SK-N-SH (cell line): ENCODE measurements at regions not wholly inside any gene's neighbourhood (a gene's known extent, or its start where the extent isn't known, plus 50 kb on each side); places are given as distances from the start of the nearest gene placed in this dataset.
"Not testable (repeated sequence)": the region's sequence is repeated elsewhere in the genome, so short reads cannot be mapped to it uniquely, and the experiment has no call there.

Experiments used
- CTCF ChIA-PET: fragments of 300-600, 350-600 bp; formaldehyde crosslinking; extraction: SDS; loops from one replicate; lab custom pipeline; 2021; lab: Yijun Ruan, JAX
- POLR2A ChIA-PET: fragments of 350-600 bp; sonication (Branson Sonifier 250); formaldehyde crosslinking; extraction: SDS; loops from one replicate; lab custom pipeline; 2020; ENCODE audit warnings: antibody characterized with exemption, inconsistent platforms; lab: Yijun Ruan, JAX
- DNase-seq: peaks from one replicate; pipeline ENCODE4 v3.0.0; 2012
- H2AFZ ChIP-seq: fragments of 200-600 bp; sonication (generic); 2 replicates; pipeline ENCODE4 v1.8.1; 2016; ENCODE audit warnings: antibody characterized with exemption, mild to moderate bottlenecking, low read depth
- H3F3A ChIP-seq: fragments of 200-600 bp; sonication (generic); replicated peaks from 2 replicates; pipeline ENCODE3; 2016; ENCODE audit warnings: antibody characterized with exemption, mild to moderate bottlenecking; ENCODE audit not compliant: insufficient read depth
- H3K27ac ChIP-seq, 2 experiments: fragments of 200-500 bp in 1 of 2; fragments of 200-600 bp in 1 of 2; sonication (Bioruptor generic) in 1 of 2; sonication (generic), shearing (Covaris generic) in 1 of 2; 2 replicates each; pipeline versions ENCODE4 v1.5.1 to v1.6.1; 2014 to 2016; ENCODE audit warnings: low read depth in 2 of 2, inconsistent platforms in 1 of 2, low read length in 1 of 2, mild to moderate bottlenecking in 1 of 2, mixed read lengths in 1 of 2
- H3K27me3 ChIP-seq: fragments of 200-600 bp; sonication (generic), shearing (Covaris generic); 2 replicates; pipeline ENCODE4 v1.6.1; 2016; ENCODE audit warnings: mixed run types; ENCODE audit not compliant: insufficient read depth
- H3K36me3 ChIP-seq, 2 experiments: fragments of 200-500 bp in 1 of 2; fragments of 200-600 bp in 1 of 2; sonication (Bioruptor generic) in 1 of 2; sonication (generic) in 1 of 2; replicated peaks in 1 of 2; 2 replicates each; pipeline versions ENCODE3 to v1.5.1; 2014 to 2016; ENCODE audit warnings: low read length in 1 of 2, mild to moderate bottlenecking in 1 of 2; ENCODE audit not compliant: insufficient read depth in 2 of 2, control insufficient read depth in 1 of 2
- H3K4me1 ChIP-seq, 2 experiments: fragments of 200-500 bp in 1 of 2; fragments of 200-600 bp in 1 of 2; sonication (Bioruptor generic) in 1 of 2; sonication (generic), shearing (Covaris generic) in 1 of 2; 2 replicates each; pipeline versions ENCODE4 v1.5.1 to v1.6.1; 2014 to 2016; ENCODE audit warnings: low read depth in 1 of 2, low read length in 1 of 2, mixed run types in 1 of 2; ENCODE audit not compliant: insufficient read depth in 2 of 2, control insufficient read depth in 1 of 2
- H3K4me2 ChIP-seq: fragments of 200-600 bp; sonication (generic), shearing (Covaris generic); 2 replicates; pipeline ENCODE4 v1.6.1; 2017; ENCODE audit warnings: mixed run types
- H3K4me3 ChIP-seq, 2 experiments: fragments of 200-500 bp in 1 of 2; fragments of 200-600 bp in 1 of 2; sonication (Bioruptor generic) in 1 of 2; sonication (generic), shearing (Covaris generic) in 1 of 2; 2 replicates each; pipeline versions ENCODE4 v1.5.1 to v1.8.1; 2014 to 2016; ENCODE audit warnings: low read depth in 2 of 2, inconsistent platforms in 1 of 2, low read length in 1 of 2, mild to moderate bottlenecking in 1 of 2, mixed read lengths in 1 of 2, moderate library complexity in 1 of 2
- H3K79me2 ChIP-seq: fragments of 200-600 bp; sonication (generic); 2 replicates; pipeline ENCODE4 v1.8.1; 2017; ENCODE audit warnings: mild to moderate bottlenecking; ENCODE audit not compliant: insufficient read depth
- H3K9ac ChIP-seq: fragments of 200-600 bp; sonication (generic); 2 replicates; pipeline ENCODE4 v1.6.1; 2017; ENCODE audit warnings: mixed run types
- H3K9me2 ChIP-seq: fragments of 200-600 bp; sonication (generic); 2 replicates; pipeline ENCODE4 v1.6.1; 2017; ENCODE audit warnings: mixed run types
- H3K9me3 ChIP-seq: fragments of 200-600 bp; sonication (generic); 2 replicates; pipeline ENCODE4 v1.6.1; 2017; ENCODE audit warnings: mixed run types, mild to moderate bottlenecking, moderate library complexity
- H4K20me1 ChIP-seq: fragments of 200-600 bp; sonication (generic); 2 replicates; pipeline ENCODE4 v1.6.1; 2017; ENCODE audit warnings: mild to moderate bottlenecking, mixed run types; ENCODE audit not compliant: insufficient read depth
- FOXM1 ChIP-seq: IDR thresholded peaks from 2 replicates; pipeline ENCODE4 v1.4.0; 2012; ENCODE audit warnings: low read depth, mild to moderate bottlenecking
- GATA2 ChIP-seq: sonication (generic); formaldehyde crosslinking; IDR thresholded peaks from 2 replicates; pipeline ENCODE4 v1.5.0; 2020; ENCODE audit warnings: mild to moderate bottlenecking, missing genetic modification reagents
- NFIC ChIP-seq: IDR thresholded peaks from 2 replicates; pipeline ENCODE4 v1.4.0; 2012; ENCODE audit warnings: borderline replicate concordance
- RAD21 ChIP-seq: IDR thresholded peaks from 2 replicates; pipeline ENCODE4 v1.6.1; 2012; ENCODE audit warnings: mild to moderate bottlenecking, low read length
- RXRA ChIP-seq: IDR thresholded peaks from 2 replicates; pipeline ENCODE4 v1.4.0; 2012; ENCODE audit warnings: low read depth, mild to moderate bottlenecking, borderline replicate concordance
- SIN3A ChIP-seq: IDR thresholded peaks from 2 replicates; pipeline ENCODE4 v1.6.1; 2012; ENCODE audit warnings: low read depth, mild to moderate bottlenecking, low read length, moderate library complexity, borderline replicate concordance
- TAF1 ChIP-seq: IDR thresholded peaks from 2 replicates; pipeline ENCODE4 v1.6.1; 2012; ENCODE audit warnings: low read depth, mild to moderate bottlenecking, low read length, moderate library complexity, borderline replicate concordance
- TEAD4 ChIP-seq: IDR thresholded peaks from 2 replicates; pipeline ENCODE4 v1.4.0; 2012; ENCODE audit warnings: mild to moderate bottlenecking, borderline replicate concordance; ENCODE audit not compliant: insufficient read depth
- WGBS: methylation state at CpG from one replicate; pipeline ENCODE4 v1.1.6; 2017; ENCODE audit warnings: low lambda C conversion rate; 5-methylcytosine and 5-hydroxymethylcytosine counted together
- TF ChIP-seq, protein P1 (sequence below): fragments of 150-350 bp; IDR thresholded peaks from 2 replicates; pipeline ENCODE4 v1.6.1; 2017; ENCODE audit warnings: antibody characterized with exemption, low read length, low read depth, borderline replicate concordance
- TF ChIP-seq, protein P2 (sequence below): fragments of 200-600 bp; sonication (generic); IDR thresholded peaks from 2 replicates; pipeline ENCODE4 v1.6.1; 2017; ENCODE audit warnings: antibody characterized with exemption, mild to moderate bottlenecking, moderate library complexity
- TF ChIP-seq, protein P3 (sequence below): fragments of 150-350 bp; IDR thresholded peaks from 2 replicates; pipeline ENCODE4 v1.6.1; 2016; ENCODE audit warnings: mild to moderate bottlenecking, low read depth, low read length
- TF ChIP-seq, protein P4 (sequence below): IDR thresholded peaks from 2 replicates; pipeline ENCODE4 v1.6.1; 2012; ENCODE audit warnings: mild to moderate bottlenecking, low read depth, low read length, moderate library complexity
- TF ChIP-seq, protein P5 (sequence below): IDR thresholded peaks from 2 replicates; pipeline ENCODE4 v1.4.0; 2012; ENCODE audit warnings: low read depth, borderline replicate concordance

DNA sequence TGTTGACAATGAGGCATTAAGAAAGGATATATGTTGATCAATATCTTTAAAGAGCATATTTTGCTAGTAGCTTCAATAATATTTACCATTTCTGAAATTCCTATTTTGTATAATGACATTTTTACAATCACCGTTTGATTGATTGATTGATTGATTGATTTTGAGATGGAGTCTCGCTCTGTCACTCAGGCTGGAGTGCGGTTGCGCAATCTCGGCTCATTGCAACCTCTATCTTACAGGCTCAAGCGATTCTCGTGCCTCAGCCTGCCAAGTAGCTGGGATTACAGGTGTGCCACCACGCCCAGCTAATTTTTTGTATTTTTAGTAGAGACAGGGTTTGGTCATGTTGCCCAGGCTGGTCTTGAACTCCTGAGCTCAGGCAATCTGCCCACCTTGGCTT, 150.9 kb upstream of the TEX13D start:
- CTCF ChIA-PET, H3K9ac ChIP-seq, H3K9me3 ChIP-seq, H3K36me3 ChIP-seq, H3F3A ChIP-seq, H3K4me2 ChIP-seq, H4K20me1 ChIP-seq, H3K9me2 ChIP-seq, H3K4me1 ChIP-seq, H3K27ac ChIP-seq, H3K27me3 ChIP-seq, DNase-seq, H3K79me2 ChIP-seq, POLR2A ChIA-PET, H2AFZ ChIP-seq, H3K4me3 ChIP-seq: not testable (repeated sequence)
- 17% methylated on average over 8 of the region's 8 CpGs for WGBS

DNA sequence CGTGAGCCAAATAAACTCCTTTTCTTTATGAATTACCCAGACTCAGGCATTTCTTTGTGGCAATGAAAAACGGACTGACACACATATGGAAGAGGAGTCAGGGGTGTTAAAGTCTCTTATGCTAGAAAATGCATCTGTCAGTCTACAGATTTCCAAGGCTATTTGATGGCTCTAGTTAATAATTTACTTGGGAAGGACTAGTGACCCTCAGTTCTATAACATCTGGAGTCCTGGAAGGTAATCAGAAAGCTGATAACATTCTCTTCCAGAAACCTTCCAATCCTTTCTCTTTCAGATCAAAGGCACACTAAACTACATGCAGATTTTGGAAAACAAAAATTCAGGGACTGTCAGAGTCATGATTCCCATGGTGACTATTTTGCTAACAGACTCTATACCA, 142.0 kb upstream of the TEX13D start:
- Histone ChIP-seq H4K20me1 (no peaks in the 10 kb centered on the region), H3K27ac (no peak overlapping the region), H3K9ac (no peak overlapping the region), H2AFZ (no peak overlapping the region), H3K27me3 (no peaks in the 10 kb centered on the region), H3F3A (no peaks in the 10 kb centered on the region), H3K36me3 (no peaks in the 10 kb centered on the region), H3K4me2 (no peak overlapping the region), H3K79me2 (no peaks in the 10 kb centered on the region), H3K9me2 (no peaks in the 10 kb centered on the region), H3K4me3 (no peak overlapping the region), H3K4me1 (no peaks in the 10 kb centered on the region), H3K9me3 (no peaks in the 10 kb centered on the region)
- TF ChIP-seq RXRA = no peak
- WGBS = 14% methylated on average over 2 of the region's 2 CpGs
- DNase-seq = no peak
- POLR2A ChIA-PET = no interaction called here
- CTCF ChIA-PET = no interaction called here

DNA sequence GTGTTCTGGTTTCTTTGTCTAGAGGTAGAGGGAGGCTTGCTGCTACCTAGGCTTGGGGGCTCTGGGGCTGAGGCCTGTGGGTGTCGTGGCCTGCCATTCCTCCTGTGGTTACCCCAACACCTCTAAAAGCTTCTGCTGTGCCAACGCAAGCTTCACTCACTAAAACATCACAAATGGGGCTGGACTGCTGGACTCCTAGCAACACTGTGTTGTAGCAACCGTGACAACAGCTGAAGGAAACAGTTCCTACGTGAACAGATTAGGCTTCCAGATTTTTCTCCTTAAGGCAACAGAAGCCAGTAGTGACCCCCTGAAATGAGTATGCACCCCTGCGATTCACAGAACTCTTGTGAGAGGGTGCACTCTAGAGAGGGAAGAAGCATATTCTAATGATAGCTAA, 138.3 kb upstream of the TEX13D start:
- no peaks in the 10 kb centered on the region for H3K79me2 ChIP-seq
- 18% methylated on average over 5 of the region's 5 CpGs for WGBS
- no peak overlapping the region for H3K9ac ChIP-seq
- no peak overlapping the region for H3K4me3 ChIP-seq
- H3K27me3 ChIP-seq = no peaks in the 10 kb centered on the region
- H4K20me1 ChIP-seq = no peaks in the 10 kb centered on the region
- no peaks in the 10 kb centered on the region for H3K36me3 ChIP-seq
- ChIA-PET CTCF (no interaction called here), POLR2A (no interaction called here)
- no peaks in the 10 kb centered on the region for H3K9me2 ChIP-seq
- H3K4me1 ChIP-seq = no peaks in the 10 kb centered on the region
- no peaks in the 10 kb centered on the region for H3F3A ChIP-seq
- H3K4me2 ChIP-seq = no peak overlapping the region
- H3K27ac ChIP-seq = no peak overlapping the region
- no peak for DNase-seq
- no peaks in the 10 kb centered on the region for H3K9me3 ChIP-seq
- no peak overlapping the region for H2AFZ ChIP-seq
- TF ChIP-seq, protein P1, sequence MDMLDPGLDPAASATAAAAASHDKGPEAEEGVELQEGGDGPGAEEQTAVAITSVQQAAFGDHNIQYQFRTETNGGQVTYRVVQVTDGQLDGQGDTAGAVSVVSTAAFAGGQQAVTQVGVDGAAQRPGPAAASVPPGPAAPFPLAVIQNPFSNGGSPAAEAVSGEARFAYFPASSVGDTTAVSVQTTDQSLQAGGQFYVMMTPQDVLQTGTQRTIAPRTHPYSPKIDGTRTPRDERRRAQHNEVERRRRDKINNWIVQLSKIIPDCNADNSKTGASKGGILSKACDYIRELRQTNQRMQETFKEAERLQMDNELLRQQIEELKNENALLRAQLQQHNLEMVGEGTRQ = no peak
- TF ChIP-seq SIN3A (no peak), GATA2 (CRISPR knock-in tag) (no peak), RAD21 (no peak), TAF1 (no peak), NFIC (no peak), FOXM1 (no peak), TEAD4 (no peak)
- TF ChIP-seq, protein P2, sequence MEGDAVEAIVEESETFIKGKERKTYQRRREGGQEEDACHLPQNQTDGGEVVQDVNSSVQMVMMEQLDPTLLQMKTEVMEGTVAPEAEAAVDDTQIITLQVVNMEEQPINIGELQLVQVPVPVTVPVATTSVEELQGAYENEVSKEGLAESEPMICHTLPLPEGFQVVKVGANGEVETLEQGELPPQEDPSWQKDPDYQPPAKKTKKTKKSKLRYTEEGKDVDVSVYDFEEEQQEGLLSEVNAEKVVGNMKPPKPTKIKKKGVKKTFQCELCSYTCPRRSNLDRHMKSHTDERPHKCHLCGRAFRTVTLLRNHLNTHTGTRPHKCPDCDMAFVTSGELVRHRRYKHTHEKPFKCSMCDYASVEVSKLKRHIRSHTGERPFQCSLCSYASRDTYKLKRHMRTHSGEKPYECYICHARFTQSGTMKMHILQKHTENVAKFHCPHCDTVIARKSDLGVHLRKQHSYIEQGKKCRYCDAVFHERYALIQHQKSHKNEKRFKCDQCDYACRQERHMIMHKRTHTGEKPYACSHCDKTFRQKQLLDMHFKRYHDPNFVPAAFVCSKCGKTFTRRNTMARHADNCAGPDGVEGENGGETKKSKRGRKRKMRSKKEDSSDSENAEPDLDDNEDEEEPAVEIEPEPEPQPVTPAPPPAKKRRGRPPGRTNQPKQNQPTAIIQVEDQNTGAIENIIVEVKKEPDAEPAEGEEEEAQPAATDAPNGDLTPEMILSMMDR = no peak
- TF ChIP-seq, protein P3, sequence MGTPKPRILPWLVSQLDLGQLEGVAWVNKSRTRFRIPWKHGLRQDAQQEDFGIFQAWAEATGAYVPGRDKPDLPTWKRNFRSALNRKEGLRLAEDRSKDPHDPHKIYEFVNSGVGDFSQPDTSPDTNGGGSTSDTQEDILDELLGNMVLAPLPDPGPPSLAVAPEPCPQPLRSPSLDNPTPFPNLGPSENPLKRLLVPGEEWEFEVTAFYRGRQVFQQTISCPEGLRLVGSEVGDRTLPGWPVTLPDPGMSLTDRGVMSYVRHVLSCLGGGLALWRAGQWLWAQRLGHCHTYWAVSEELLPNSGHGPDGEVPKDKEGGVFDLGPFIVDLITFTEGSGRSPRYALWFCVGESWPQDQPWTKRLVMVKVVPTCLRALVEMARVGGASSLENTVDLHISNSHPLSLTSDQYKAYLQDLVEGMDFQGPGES = no peak
- TF ChIP-seq, protein P4, sequence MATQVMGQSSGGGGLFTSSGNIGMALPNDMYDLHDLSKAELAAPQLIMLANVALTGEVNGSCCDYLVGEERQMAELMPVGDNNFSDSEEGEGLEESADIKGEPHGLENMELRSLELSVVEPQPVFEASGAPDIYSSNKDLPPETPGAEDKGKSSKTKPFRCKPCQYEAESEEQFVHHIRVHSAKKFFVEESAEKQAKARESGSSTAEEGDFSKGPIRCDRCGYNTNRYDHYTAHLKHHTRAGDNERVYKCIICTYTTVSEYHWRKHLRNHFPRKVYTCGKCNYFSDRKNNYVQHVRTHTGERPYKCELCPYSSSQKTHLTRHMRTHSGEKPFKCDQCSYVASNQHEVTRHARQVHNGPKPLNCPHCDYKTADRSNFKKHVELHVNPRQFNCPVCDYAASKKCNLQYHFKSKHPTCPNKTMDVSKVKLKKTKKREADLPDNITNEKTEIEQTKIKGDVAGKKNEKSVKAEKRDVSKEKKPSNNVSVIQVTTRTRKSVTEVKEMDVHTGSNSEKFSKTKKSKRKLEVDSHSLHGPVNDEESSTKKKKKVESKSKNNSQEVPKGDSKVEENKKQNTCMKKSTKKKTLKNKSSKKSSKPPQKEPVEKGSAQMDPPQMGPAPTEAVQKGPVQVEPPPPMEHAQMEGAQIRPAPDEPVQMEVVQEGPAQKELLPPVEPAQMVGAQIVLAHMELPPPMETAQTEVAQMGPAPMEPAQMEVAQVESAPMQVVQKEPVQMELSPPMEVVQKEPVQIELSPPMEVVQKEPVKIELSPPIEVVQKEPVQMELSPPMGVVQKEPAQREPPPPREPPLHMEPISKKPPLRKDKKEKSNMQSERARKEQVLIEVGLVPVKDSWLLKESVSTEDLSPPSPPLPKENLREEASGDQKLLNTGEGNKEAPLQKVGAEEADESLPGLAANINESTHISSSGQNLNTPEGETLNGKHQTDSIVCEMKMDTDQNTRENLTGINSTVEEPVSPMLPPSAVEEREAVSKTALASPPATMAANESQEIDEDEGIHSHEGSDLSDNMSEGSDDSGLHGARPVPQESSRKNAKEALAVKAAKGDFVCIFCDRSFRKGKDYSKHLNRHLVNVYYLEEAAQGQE = no peak
- TF ChIP-seq, protein P5, sequence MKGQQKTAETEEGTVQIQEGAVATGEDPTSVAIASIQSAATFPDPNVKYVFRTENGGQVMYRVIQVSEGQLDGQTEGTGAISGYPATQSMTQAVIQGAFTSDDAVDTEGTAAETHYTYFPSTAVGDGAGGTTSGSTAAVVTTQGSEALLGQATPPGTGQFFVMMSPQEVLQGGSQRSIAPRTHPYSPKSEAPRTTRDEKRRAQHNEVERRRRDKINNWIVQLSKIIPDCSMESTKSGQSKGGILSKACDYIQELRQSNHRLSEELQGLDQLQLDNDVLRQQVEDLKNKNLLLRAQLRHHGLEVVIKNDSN = no peak
